OCI-LY3 (cell line): ENCODE measurements at regions not wholly inside any gene's neighbourhood (a gene's known extent, or its start where the extent isn't known, plus 50 kb on each side); places are given as distances from the start of the nearest gene placed in this dataset.

Source experiments
- CTCF ChIP-seq: fragments of 200-600, 300-600 bp; sonication (generic); IDR thresholded peaks from 2 replicates; pipeline ENCODE4 v1.5.1; 2014; ENCODE audit warnings: antibody characterized with exemption, low read length, low read depth
- EZH2phosphoT487 ChIP-seq: fragments of 200-600 bp; shearing (Covaris generic); IDR thresholded peaks from 2 replicates; pipeline ENCODE4 v1.6.1; 2018; ENCODE audit warnings: antibody characterized with exemption, mixed run types, low read depth

GRCh38 chr11:32489464-32489863, 54.1 kb upstream of the WT1 start:
- TF ChIP-seq CTCF = no peak
- no peak for TF ChIP-seq EZH2phosphoT487
